SK-N-SH (cell line): ENCODE measurements at regions not wholly inside any gene's neighbourhood (a gene's known extent, or its start where the extent isn't known, plus 50 kb on each side); places are given as distances from the start of the nearest gene placed in this dataset.

Source experiments
- CTCF ChIA-PET: fragments of 300-600, 350-600 bp; formaldehyde crosslinking; extraction: SDS; loops from one replicate; lab custom pipeline; 2021; lab: Yijun Ruan, JAX
- POLR2A ChIA-PET: fragments of 350-600 bp; sonication (Branson Sonifier 250); formaldehyde crosslinking; extraction: SDS; loops from one replicate; lab custom pipeline; 2020; ENCODE audit warnings: antibody characterized with exemption, inconsistent platforms; lab: Yijun Ruan, JAX
- DNase-seq: peaks from one replicate; pipeline ENCODE4 v3.0.0; 2012
- H2AFZ ChIP-seq: fragments of 200-600 bp; sonication (generic); 2 replicates; pipeline ENCODE4 v1.8.1; 2016; ENCODE audit warnings: antibody characterized with exemption, mild to moderate bottlenecking, low read depth
- H3F3A ChIP-seq: fragments of 200-600 bp; sonication (generic); replicated peaks from 2 replicates; pipeline ENCODE3; 2016; ENCODE audit warnings: antibody characterized with exemption, mild to moderate bottlenecking; ENCODE audit not compliant: insufficient read depth
- H3K27ac ChIP-seq, 2 experiments: fragments of 200-500 bp in 1 of 2; fragments of 200-600 bp in 1 of 2; sonication (Bioruptor generic) in 1 of 2; sonication (generic), shearing (Covaris generic) in 1 of 2; 2 replicates each; pipeline versions ENCODE4 v1.5.1 to v1.6.1; 2014 to 2016; ENCODE audit warnings: low read depth in 2 of 2, inconsistent platforms in 1 of 2, low read length in 1 of 2, mild to moderate bottlenecking in 1 of 2, mixed read lengths in 1 of 2
- H3K27me3 ChIP-seq: fragments of 200-600 bp; sonication (generic), shearing (Covaris generic); 2 replicates; pipeline ENCODE4 v1.6.1; 2016; ENCODE audit warnings: mixed run types; ENCODE audit not compliant: insufficient read depth
- H3K36me3 ChIP-seq, 2 experiments: fragments of 200-500 bp in 1 of 2; fragments of 200-600 bp in 1 of 2; sonication (Bioruptor generic) in 1 of 2; sonication (generic) in 1 of 2; replicated peaks in 1 of 2; 2 replicates each; pipeline versions ENCODE3 to v1.5.1; 2014 to 2016; ENCODE audit warnings: low read length in 1 of 2, mild to moderate bottlenecking in 1 of 2; ENCODE audit not compliant: insufficient read depth in 2 of 2, control insufficient read depth in 1 of 2
- H3K4me1 ChIP-seq, 2 experiments: fragments of 200-500 bp in 1 of 2; fragments of 200-600 bp in 1 of 2; sonication (Bioruptor generic) in 1 of 2; sonication (generic), shearing (Covaris generic) in 1 of 2; 2 replicates each; pipeline versions ENCODE4 v1.5.1 to v1.6.1; 2014 to 2016; ENCODE audit warnings: low read depth in 1 of 2, low read length in 1 of 2, mixed run types in 1 of 2; ENCODE audit not compliant: insufficient read depth in 2 of 2, control insufficient read depth in 1 of 2
- H3K4me2 ChIP-seq: fragments of 200-600 bp; sonication (generic), shearing (Covaris generic); 2 replicates; pipeline ENCODE4 v1.6.1; 2017; ENCODE audit warnings: mixed run types
- H3K4me3 ChIP-seq, 2 experiments: fragments of 200-500 bp in 1 of 2; fragments of 200-600 bp in 1 of 2; sonication (Bioruptor generic) in 1 of 2; sonication (generic), shearing (Covaris generic) in 1 of 2; 2 replicates each; pipeline versions ENCODE4 v1.5.1 to v1.8.1; 2014 to 2016; ENCODE audit warnings: low read depth in 2 of 2, inconsistent platforms in 1 of 2, low read length in 1 of 2, mild to moderate bottlenecking in 1 of 2, mixed read lengths in 1 of 2, moderate library complexity in 1 of 2
- H3K79me2 ChIP-seq: fragments of 200-600 bp; sonication (generic); 2 replicates; pipeline ENCODE4 v1.8.1; 2017; ENCODE audit warnings: mild to moderate bottlenecking; ENCODE audit not compliant: insufficient read depth
- H3K9ac ChIP-seq: fragments of 200-600 bp; sonication (generic); 2 replicates; pipeline ENCODE4 v1.6.1; 2017; ENCODE audit warnings: mixed run types
- H3K9me2 ChIP-seq: fragments of 200-600 bp; sonication (generic); 2 replicates; pipeline ENCODE4 v1.6.1; 2017; ENCODE audit warnings: mixed run types
- H3K9me3 ChIP-seq: fragments of 200-600 bp; sonication (generic); 2 replicates; pipeline ENCODE4 v1.6.1; 2017; ENCODE audit warnings: mixed run types, mild to moderate bottlenecking, moderate library complexity
- H4K20me1 ChIP-seq: fragments of 200-600 bp; sonication (generic); 2 replicates; pipeline ENCODE4 v1.6.1; 2017; ENCODE audit warnings: mild to moderate bottlenecking, mixed run types; ENCODE audit not compliant: insufficient read depth
- CHD2 ChIP-seq: fragments of 150-350 bp; IDR thresholded peaks from 2 replicates; pipeline ENCODE4 v1.6.1; 2018; ENCODE audit warnings: low read length; ENCODE audit not compliant: partially characterized antibody
- ELF1 ChIP-seq: IDR thresholded peaks from 2 replicates; pipeline ENCODE4 v1.4.0; 2012
- EP300 ChIP-seq, 2 experiments: IDR thresholded peaks; 2 replicates each; pipeline versions ENCODE4 v1.4.0 to v1.6.1; 2012; ENCODE audit warnings: borderline replicate concordance in 1 of 2, low read depth in 1 of 2, low read length in 1 of 2
- EZH2phosphoT487 ChIP-seq: fragments of 200-600 bp; sonication (generic); IDR thresholded peaks from 2 replicates; pipeline ENCODE4 v1.6.1; 2017; ENCODE audit warnings: low read depth, mixed run types, mild to moderate bottlenecking, antibody characterized with exemption, moderate library complexity, borderline replicate concordance
- GABPA ChIP-seq: IDR thresholded peaks from 2 replicates; pipeline ENCODE4 v1.4.0; 2012; ENCODE audit warnings: low read depth, mild to moderate bottlenecking
- GATA2 ChIP-seq: sonication (generic); formaldehyde crosslinking; IDR thresholded peaks from 2 replicates; pipeline ENCODE4 v1.5.0; 2020; ENCODE audit warnings: mild to moderate bottlenecking, missing genetic modification reagents
- MXI1 ChIP-seq: IDR thresholded peaks from 2 replicates; pipeline ENCODE4 v1.6.1; 2012; ENCODE audit warnings: mild to moderate bottlenecking, low read depth, low read length, improper control_type of control experiment
- RAD21 ChIP-seq: IDR thresholded peaks from 2 replicates; pipeline ENCODE4 v1.6.1; 2012; ENCODE audit warnings: mild to moderate bottlenecking, low read length
- RCOR1 ChIP-seq: fragments of 150-350 bp; IDR thresholded peaks from 2 replicates; pipeline ENCODE4 v1.6.1; 2017; ENCODE audit warnings: antibody characterized with exemption, low read length
- RFX5 ChIP-seq: IDR thresholded peaks from 2 replicates; pipeline ENCODE4 v1.6.1; 2012; ENCODE audit warnings: mild to moderate bottlenecking, improper control_type of control experiment, low read length
- TCF12 ChIP-seq: IDR thresholded peaks from 2 replicates; pipeline ENCODE4 v1.4.0; 2012
- USF1 ChIP-seq: IDR thresholded peaks from 2 replicates; pipeline ENCODE4 v1.4.0; 2012; ENCODE audit warnings: low read depth, borderline replicate concordance
- YY1 ChIP-seq: IDR thresholded peaks from 2 replicates; pipeline ENCODE4 v1.4.0; 2012; ENCODE audit warnings: low read depth, mild to moderate bottlenecking
- WGBS: methylation state at CpG from one replicate; pipeline ENCODE4 v1.1.6; 2017; ENCODE audit warnings: low lambda C conversion rate; 5-methylcytosine and 5-hydroxymethylcytosine counted together
- TF ChIP-seq, protein P1 (sequence below): fragments of 150-350 bp; IDR thresholded peaks from 2 replicates; pipeline ENCODE4 v1.6.1; 2017; ENCODE audit warnings: antibody characterized with exemption, low read length, low read depth, borderline replicate concordance
- TF ChIP-seq, protein P2 (sequence below): IDR thresholded peaks from 2 replicates; pipeline ENCODE4 v1.4.0; 2012; ENCODE audit warnings: low read depth
- TF ChIP-seq, protein P3 (sequence below): IDR thresholded peaks from 2 replicates; pipeline ENCODE4 v1.4.0; 2012; ENCODE audit warnings: low read depth, borderline replicate concordance

DNA sequence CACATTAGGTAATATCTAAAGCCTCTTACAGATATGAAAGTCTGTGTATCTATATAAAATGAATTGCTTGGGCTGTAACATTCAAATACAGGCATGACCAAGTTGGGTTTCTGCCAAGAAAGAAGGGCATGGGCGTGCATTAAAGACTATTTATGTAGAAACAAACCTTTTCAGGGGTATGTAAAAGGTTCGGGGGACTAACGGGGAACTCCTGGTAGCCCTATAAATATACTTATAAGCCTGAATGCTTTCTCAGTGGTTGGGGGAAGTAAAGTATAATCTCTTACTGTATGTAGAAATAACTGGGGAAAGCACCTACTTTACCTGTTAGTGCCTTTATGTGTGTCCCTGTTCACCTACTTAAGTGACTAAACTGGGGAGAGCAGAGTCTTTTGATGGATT, 154.5 kb upstream of the TBL1XR1 start:
- DNase-seq, result no peak
- Histone ChIP-seq H3K27ac (no peak overlapping the region), H2AFZ (no peak overlapping the region), H4K20me1 (no peaks in the 10 kb centered on the region), H3K27me3 (no peaks in the 10 kb centered on the region), H3K9me2 (no peaks in the 10 kb centered on the region), H3K36me3 (no peaks in the 10 kb centered on the region), H3K9me3 (no peaks in the 10 kb centered on the region; the same call in 1 of the 2 replicates), H3F3A (peaks cover 1% of the 10 kb centered on the region), H3K9ac (no peak overlapping the region)
- ChIA-PET CTCF (interaction anchor here (0.9 kb wide), 1 partner anchor 301 kb away, joined by 3 read pairs; no protein-coding TSS in a partner anchor), POLR2A (no interaction called here)
- no peak for TF ChIP-seq GATA2 (CRISPR knock-in tag)
- TF ChIP-seq, protein P1, sequence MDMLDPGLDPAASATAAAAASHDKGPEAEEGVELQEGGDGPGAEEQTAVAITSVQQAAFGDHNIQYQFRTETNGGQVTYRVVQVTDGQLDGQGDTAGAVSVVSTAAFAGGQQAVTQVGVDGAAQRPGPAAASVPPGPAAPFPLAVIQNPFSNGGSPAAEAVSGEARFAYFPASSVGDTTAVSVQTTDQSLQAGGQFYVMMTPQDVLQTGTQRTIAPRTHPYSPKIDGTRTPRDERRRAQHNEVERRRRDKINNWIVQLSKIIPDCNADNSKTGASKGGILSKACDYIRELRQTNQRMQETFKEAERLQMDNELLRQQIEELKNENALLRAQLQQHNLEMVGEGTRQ, result no peak
- TF ChIP-seq, protein P2, sequence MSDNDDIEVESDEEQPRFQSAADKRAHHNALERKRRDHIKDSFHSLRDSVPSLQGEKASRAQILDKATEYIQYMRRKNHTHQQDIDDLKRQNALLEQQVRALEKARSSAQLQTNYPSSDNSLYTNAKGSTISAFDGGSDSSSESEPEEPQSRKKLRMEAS, result no peak
- no peak for TF ChIP-seq RCOR1
- no peak for TF ChIP-seq CHD2
- TF ChIP-seq EP300 (IDR thresholded peaks at IDR 0.05; ENCODE audit: borderline replicate concordance in 1 of 2, low read depth in 1 of 2, low read length in 1 of 2), result no peak
- no peak for TF ChIP-seq RFX5
- TF ChIP-seq YY1, result no peak
- TF ChIP-seq MXI1, result no peak
- no peak for TF ChIP-seq EZH2phosphoT487
- TF ChIP-seq ELF1, result no peak
- no peak for TF ChIP-seq TCF12
- TF ChIP-seq, protein P3, sequence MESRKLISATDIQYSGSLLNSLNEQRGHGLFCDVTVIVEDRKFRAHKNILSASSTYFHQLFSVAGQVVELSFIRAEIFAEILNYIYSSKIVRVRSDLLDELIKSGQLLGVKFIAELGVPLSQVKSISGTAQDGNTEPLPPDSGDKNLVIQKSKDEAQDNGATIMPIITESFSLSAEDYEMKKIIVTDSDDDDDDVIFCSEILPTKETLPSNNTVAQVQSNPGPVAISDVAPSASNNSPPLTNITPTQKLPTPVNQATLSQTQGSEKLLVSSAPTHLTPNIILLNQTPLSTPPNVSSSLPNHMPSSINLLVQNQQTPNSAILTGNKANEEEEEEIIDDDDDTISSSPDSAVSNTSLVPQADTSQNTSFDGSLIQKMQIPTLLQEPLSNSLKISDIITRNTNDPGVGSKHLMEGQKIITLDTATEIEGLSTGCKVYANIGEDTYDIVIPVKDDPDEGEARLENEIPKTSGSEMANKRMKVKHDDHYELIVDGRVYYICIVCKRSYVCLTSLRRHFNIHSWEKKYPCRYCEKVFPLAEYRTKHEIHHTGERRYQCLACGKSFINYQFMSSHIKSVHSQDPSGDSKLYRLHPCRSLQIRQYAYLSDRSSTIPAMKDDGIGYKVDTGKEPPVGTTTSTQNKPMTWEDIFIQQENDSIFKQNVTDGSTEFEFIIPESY, result no peak
- no peak for TF ChIP-seq RAD21
- TF ChIP-seq GABPA, result no peak
- TF ChIP-seq USF1, result no peak
- TF ChIP-seq, all 33 proteins: peak for 0
- no peaks in the 10 kb centered on the region for H3K79me2 ChIP-seq
- H3K4me2 ChIP-seq, result no peak overlapping the region
- WGBS, result 94% methylated on average over 3 of the region's 3 CpGs
- peaks cover 0 to 12% of the 10 kb centered on the region in 2 experiments; a peak in 1 of 4 replicates for H3K4me1 ChIP-seq
- no peak overlapping the region for H3K4me3 ChIP-seq
